KOPT-K1 (cell line): ENCODE measurements at regions not wholly inside any gene's neighbourhood (a gene's known extent, or its start where the extent isn't known, plus 50 kb on each side); places are given as distances from the start of the nearest gene placed in this dataset.
"Not testable (repeated sequence)": the region's sequence is repeated elsewhere in the genome, so short reads cannot be mapped to it uniquely, and the experiment has no call there.

ENCODE experiments used
- H3K27ac ChIP-seq: fragments of 200-600 bp; sonication (generic); 2 replicates; pipeline ENCODE4 v1.5.1; 2016; ENCODE audit warnings: antibody characterized with exemption, mild to moderate bottlenecking, low read depth, low read length; ENCODE audit not compliant: poor library complexity, severe bottlenecking
- H3K36me3 ChIP-seq: fragments of 200-600 bp; sonication (generic); 2 replicates; pipeline ENCODE4 v1.5.1; 2017; ENCODE audit warnings: antibody characterized with exemption, mild to moderate bottlenecking, low read length, moderate library complexity; ENCODE audit not compliant: insufficient read depth
- H3K9me3 ChIP-seq: fragments of 200-600 bp; sonication (generic); 2 replicates; pipeline ENCODE4 v1.5.1; 2017; ENCODE audit warnings: antibody characterized with exemption, low read length, mild to moderate bottlenecking; ENCODE audit not compliant: insufficient read depth, poor library complexity, severe bottlenecking

GRCh38 chr6:14231501-14232280, 114.1 kb downstream of the CD83 start:
- Histone ChIP-seq H3K27ac (peak overlapping the region; percentile 73), H3K9me3 (no peaks in the 10 kb centered on the region), H3K36me3 (no peaks in the 10 kb centered on the region)

- Histone ChIP-seq H3K9me3 (no peaks in the 10 kb centered on the region), H3K36me3 (no peaks in the 10 kb centered on the region), H3K27ac (peak overlapping the region; percentile 73)
These were observed 115.3 kb downstream of the CD83 start for GRCh38 chr6:14232889-14233288.

- peaks cover 19% of the 10 kb centered on the region for H3K9me3 ChIP-seq
- peak overlapping the region; percentile 23 for H3K27ac ChIP-seq
- no peaks in the 10 kb centered on the region for H3K36me3 ChIP-seq
These were observed 118.2 kb downstream of the CD83 start for GRCh38 chr6:14235653-14236356.

- Histone ChIP-seq H3K9me3 (peaks cover 19% of the 10 kb centered on the region), H3K27ac (no peak overlapping the region), H3K36me3 (no peaks in the 10 kb centered on the region)
These were observed 121.5 kb downstream of the CD83 start for GRCh38 chr6:14239097-14239496.

GRCh38 chr6:14240411-14241166, 123.0 kb downstream of the CD83 start:
- Histone ChIP-seq H3K36me3 (no peaks in the 10 kb centered on the region), H3K27ac (peak overlapping the region; percentile 93), H3K9me3 (peaks cover 19% of the 10 kb centered on the region)

- peak overlapping the region; percentile 93 for H3K27ac ChIP-seq
- H3K36me3 ChIP-seq: no peaks in the 10 kb centered on the region
- peaks cover 19% of the 10 kb centered on the region for H3K9me3 ChIP-seq
These were observed 123.9 kb downstream of the CD83 start for GRCh38 chr6:14241255-14242070.

GRCh38 chr6:14242912-14243311, 125.3 kb downstream of the CD83 start:
- H3K27ac ChIP-seq: peak overlapping the region; percentile 93
- H3K9me3 ChIP-seq: peaks cover 19% of the 10 kb centered on the region
- H3K36me3 ChIP-seq: not testable (repeated sequence)

- H3K9me3 ChIP-seq: peaks cover 22% of the 10 kb centered on the region
- no peaks in the 10 kb centered on the region for H3K36me3 ChIP-seq
- peak overlapping the region; percentile 93 for H3K27ac ChIP-seq
These were observed 126.0 kb downstream of the CD83 start for GRCh38 chr6:14243597-14243996.

- Histone ChIP-seq H3K27ac (no peak overlapping the region), H3K9me3 (peaks cover 37% of the 10 kb centered on the region), H3K36me3 (no peaks in the 10 kb centered on the region)
These were observed 129.3 kb downstream of the CD83 start for GRCh38 chr6:14246876-14247275.

- Histone ChIP-seq H3K36me3 (no peaks in the 10 kb centered on the region), H3K27ac (no peak overlapping the region), H3K9me3 (peaks cover 37% of the 10 kb centered on the region)
These were observed 133.0 kb downstream of the CD83 start for GRCh38 chr6:14250573-14250972.

GRCh38 chr6:14252271-14252850, 134.8 kb downstream of the CD83 start:
- no peaks in the 10 kb centered on the region for H3K36me3 ChIP-seq
- peaks cover 37% of the 10 kb centered on the region for H3K9me3 ChIP-seq
- peak overlapping the region; percentile 74 for H3K27ac ChIP-seq

GRCh38 chr6:14254505-14254904, 136.9 kb downstream of the CD83 start:
- H3K27ac ChIP-seq: peak overlapping the region; percentile 74
- no peaks in the 10 kb centered on the region for H3K36me3 ChIP-seq
- H3K9me3 ChIP-seq: peaks cover 21% of the 10 kb centered on the region

GRCh38 chr6:14255916-14256315, 138.3 kb downstream of the CD83 start:
- H3K27ac ChIP-seq: peak overlapping the region; percentile 74
- H3K36me3 ChIP-seq: no peaks in the 10 kb centered on the region
- H3K9me3 ChIP-seq: peaks cover 10% of the 10 kb centered on the region

- Histone ChIP-seq H3K27ac (peak overlapping the region; percentile 61), H3K36me3 (no peaks in the 10 kb centered on the region), H3K9me3 (peaks cover 6% of the 10 kb centered on the region)
These were observed 140.5 kb downstream of the CD83 start for GRCh38 chr6:14258117-14258516.
